Mesendoderm (in vitro differentiated cells): ENCODE measurements at regions not wholly inside any gene's neighbourhood (a gene's known extent, or its start where the extent isn't known, plus 50 kb on each side); places are given as distances from the start of the nearest gene placed in this dataset.

ENCODE experiments used
- DNase-seq: peaks from one replicate; pipeline ENCODE4 v3.0.0; 2013
- H2AK5ac ChIP-seq: 2 replicates; pipeline ENCODE4 v1.6.1; 2013; ENCODE audit warnings: low read length, inconsistent platforms
- H2BK120ac ChIP-seq: 2 replicates; pipeline ENCODE4 v1.6.1; 2013; ENCODE audit warnings: low read depth, mild to moderate bottlenecking, low read length, moderate library complexity, mixed read lengths
- H2BK15ac ChIP-seq: replicated peaks from 2 replicates; pipeline ENCODE4 v1.6.1; 2013; ENCODE audit warnings: low read depth, mild to moderate bottlenecking, moderate library complexity
- H2BK5ac ChIP-seq: 2 replicates; pipeline ENCODE4 v1.6.1; 2013; ENCODE audit warnings: low read length, inconsistent platforms
- H3K18ac ChIP-seq: 2 replicates; pipeline ENCODE4 v1.6.1; 2013; ENCODE audit warnings: mild to moderate bottlenecking, low read length, mixed read lengths
- H3K23ac ChIP-seq: one replicate; pipeline ENCODE4 v1.6.1; 2013; ENCODE audit warnings: low read length
- H3K27ac ChIP-seq: 2 replicates; pipeline ENCODE4 v1.5.1; 2013; ENCODE audit warnings: low read depth, mild to moderate bottlenecking, inconsistent platforms, low read length, moderate library complexity
- H3K27me3 ChIP-seq: 2 replicates; pipeline ENCODE4 v1.6.1; 2013; ENCODE audit warnings: low read length, control low read depth, mild to moderate bottlenecking, inconsistent platforms; ENCODE audit not compliant: insufficient read depth, poor library complexity
- H3K36me3 ChIP-seq: 2 replicates; pipeline ENCODE4 v1.6.1; 2013; ENCODE audit warnings: low read length, inconsistent platforms; ENCODE audit not compliant: control insufficient read depth, insufficient read depth
- H3K4ac ChIP-seq: one replicate; pipeline ENCODE4 v1.6.1; 2013; ENCODE audit warnings: low read depth, mild to moderate bottlenecking, low read length, moderate library complexity
- H3K4me1 ChIP-seq: 2 replicates; pipeline ENCODE4 v1.6.1; 2013; ENCODE audit warnings: low read depth, low read length, inconsistent platforms; ENCODE audit not compliant: control insufficient read depth
- H3K4me2 ChIP-seq: 2 replicates; pipeline ENCODE4 v1.6.1; 2013; ENCODE audit warnings: low read length
- H3K4me3 ChIP-seq: 2 replicates; pipeline ENCODE4 v1.5.1; 2013; ENCODE audit warnings: mild to moderate bottlenecking, low read length
- H3K56ac ChIP-seq: one replicate; pipeline ENCODE4 v1.6.1; 2013; ENCODE audit warnings: low read length
- H3K79me1 ChIP-seq: 2 replicates; pipeline ENCODE4 v1.6.1; 2013; ENCODE audit warnings: low read length, inconsistent platforms
- H3K79me2 ChIP-seq: 2 replicates; pipeline ENCODE4 v1.6.1; 2013; ENCODE audit warnings: mild to moderate bottlenecking, low read length; ENCODE audit not compliant: control insufficient read depth, insufficient read depth
- H3K9ac ChIP-seq: 2 replicates; pipeline ENCODE4 v1.6.1; 2013; ENCODE audit warnings: low read length, inconsistent platforms
- H4K5ac ChIP-seq: one replicate; pipeline ENCODE4 v1.6.1; 2013; ENCODE audit warnings: low read length
- H4K8ac ChIP-seq: one replicate; pipeline ENCODE4 v1.6.1; 2013; ENCODE audit warnings: low read depth, mild to moderate bottlenecking, control low read depth, low read length, moderate library complexity
- whole genome bisulfite sequencing: extraction: QIAGEN DNeasy Blood & Tissue Kit; methylation state at CpG from one replicate; pipeline ENCODE4 v1.1.7; 2013; ENCODE audit warnings: low lambda C conversion rate, missing lambda C conversion rate; ENCODE audit not compliant: insufficient coverage; ENCODE audit errors: extremely low coverage; 5-methylcytosine and 5-hydroxymethylcytosine counted together

DNA sequence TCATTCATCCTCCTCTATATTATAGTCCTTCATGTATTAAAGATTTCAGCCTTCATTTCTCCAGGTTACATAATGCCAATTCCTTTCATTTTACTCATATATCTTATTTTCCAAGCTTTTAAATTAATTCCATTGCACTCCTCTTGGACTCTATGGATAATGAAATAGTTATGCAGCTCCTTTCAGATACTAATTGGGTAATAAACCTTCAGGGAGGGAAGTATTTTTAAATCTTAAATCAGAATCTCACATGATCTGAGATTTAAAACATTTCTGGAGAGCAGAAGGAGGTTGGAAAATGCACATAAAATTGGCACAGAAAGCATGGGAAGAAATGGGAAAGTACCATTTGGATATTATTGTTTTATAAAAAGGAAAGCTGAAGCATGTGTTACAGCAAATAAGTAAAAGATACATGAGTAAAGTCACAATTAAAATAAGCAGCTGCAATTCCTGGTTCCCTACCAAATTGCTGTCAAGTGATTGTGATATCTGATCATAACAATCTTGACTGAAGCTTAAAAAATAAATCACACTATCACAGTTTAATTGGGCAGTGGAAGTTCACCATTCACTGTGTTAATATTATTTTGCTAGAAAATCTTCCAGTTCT, 257.9 kb upstream of the NREP start:
- no peak overlapping the region for H3K4me2 ChIP-seq
- H4K8ac ChIP-seq: no peak overlapping the region
- no peak overlapping the region for H2BK5ac ChIP-seq
- H4K5ac ChIP-seq: no peak overlapping the region
- H3K18ac ChIP-seq: no peak overlapping the region
- H3K4me1 ChIP-seq: no peaks in the 10 kb centered on the region
- no peak overlapping the region for H3K27ac ChIP-seq
- no peaks in the 10 kb centered on the region for H3K36me3 ChIP-seq
- no peak overlapping the region for H3K56ac ChIP-seq
- H3K4ac ChIP-seq: no peak overlapping the region
- no peak overlapping the region for H3K4me3 ChIP-seq
- no peak overlapping the region for H2BK120ac ChIP-seq
- H2BK15ac ChIP-seq: no peak overlapping the region
- H3K23ac ChIP-seq: no peak overlapping the region
- no peaks in the 10 kb centered on the region for H3K79me1 ChIP-seq
- H3K79me2 ChIP-seq: no peaks in the 10 kb centered on the region
- DNase-seq: no peak
- no peak overlapping the region for H3K9ac ChIP-seq
- H2AK5ac ChIP-seq: no peak overlapping the region
- no peaks in the 10 kb centered on the region for H3K27me3 ChIP-seq

DNA sequence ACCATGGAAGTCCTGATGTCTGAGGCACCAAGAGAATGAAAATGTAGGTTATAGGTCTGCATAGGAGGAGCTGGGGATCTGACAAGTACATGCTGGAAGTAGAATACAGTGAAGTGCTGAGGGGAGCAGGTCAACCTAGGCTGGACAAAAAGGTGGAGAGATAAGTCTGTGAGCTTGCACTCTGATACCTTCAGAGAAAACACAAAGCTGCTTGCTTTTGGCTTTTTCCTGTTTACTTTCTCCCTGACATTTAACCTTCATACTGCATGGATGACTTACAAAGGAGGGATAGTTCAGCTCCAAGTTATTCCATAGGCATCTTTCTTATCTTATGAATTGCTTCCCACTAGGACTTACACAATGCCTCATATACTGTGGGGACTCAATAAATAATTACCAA, 256.7 kb upstream of the NREP start:
- no peak for DNase-seq
- Histone ChIP-seq H3K27ac (no peak overlapping the region), H3K79me1 (no peaks in the 10 kb centered on the region), H3K79me2 (no peaks in the 10 kb centered on the region), H4K5ac (no peak overlapping the region), H2AK5ac (no peak overlapping the region), H3K4ac (no peak overlapping the region), H2BK120ac (no peak overlapping the region), H3K4me2 (no peak overlapping the region), H2BK15ac (no peak overlapping the region), H4K8ac (no peak overlapping the region), H3K56ac (no peak overlapping the region), H3K23ac (no peak overlapping the region), H3K4me3 (no peak overlapping the region), H3K36me3 (no peaks in the 10 kb centered on the region), H2BK5ac (no peak overlapping the region), H3K18ac (no peak overlapping the region), H3K9ac (no peak overlapping the region), H3K4me1 (no peaks in the 10 kb centered on the region), H3K27me3 (no peaks in the 10 kb centered on the region)

DNA sequence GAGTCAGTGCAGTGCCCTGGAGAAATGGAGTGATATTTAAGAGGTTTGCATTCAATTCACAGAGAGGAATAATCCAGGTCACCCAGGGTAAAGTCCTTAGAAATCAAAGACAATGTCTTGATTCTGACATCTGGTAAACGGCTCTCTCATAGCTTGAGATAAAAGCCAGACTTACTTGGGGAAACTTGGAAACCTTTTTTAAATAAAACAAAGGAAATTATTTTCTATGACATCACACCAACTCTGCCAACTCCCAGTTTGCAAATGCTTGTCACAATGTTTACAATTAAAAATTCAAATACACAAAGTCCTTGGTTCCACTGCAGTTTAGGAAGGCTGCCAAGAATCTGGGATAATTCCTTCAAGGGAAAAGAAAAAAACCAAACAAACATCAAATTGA, 255.1 kb upstream of the NREP start:
- H3K4me1 ChIP-seq: no peaks in the 10 kb centered on the region
- H2BK15ac ChIP-seq: no peak overlapping the region
- H3K9ac ChIP-seq: no peak overlapping the region
- H3K79me2 ChIP-seq: no peaks in the 10 kb centered on the region
- H3K36me3 ChIP-seq: no peaks in the 10 kb centered on the region
- no peaks in the 10 kb centered on the region for H3K79me1 ChIP-seq
- H3K4me3 ChIP-seq: no peak overlapping the region
- H2AK5ac ChIP-seq: no peak overlapping the region
- no peak overlapping the region for H2BK5ac ChIP-seq
- no peak overlapping the region for H3K56ac ChIP-seq
- no peak overlapping the region for H3K23ac ChIP-seq
- H3K4ac ChIP-seq: no peak overlapping the region
- DNase-seq: no peak
- no peak overlapping the region for H4K8ac ChIP-seq
- no peak overlapping the region for H2BK120ac ChIP-seq
- no peak overlapping the region for H4K5ac ChIP-seq
- H3K4me2 ChIP-seq: no peak overlapping the region
- no peaks in the 10 kb centered on the region for H3K27me3 ChIP-seq
- H3K27ac ChIP-seq: no peak overlapping the region
- H3K18ac ChIP-seq: no peak overlapping the region
- WGBS: no CpG with 5 or more reads among the region's 1 CpG

DNA sequence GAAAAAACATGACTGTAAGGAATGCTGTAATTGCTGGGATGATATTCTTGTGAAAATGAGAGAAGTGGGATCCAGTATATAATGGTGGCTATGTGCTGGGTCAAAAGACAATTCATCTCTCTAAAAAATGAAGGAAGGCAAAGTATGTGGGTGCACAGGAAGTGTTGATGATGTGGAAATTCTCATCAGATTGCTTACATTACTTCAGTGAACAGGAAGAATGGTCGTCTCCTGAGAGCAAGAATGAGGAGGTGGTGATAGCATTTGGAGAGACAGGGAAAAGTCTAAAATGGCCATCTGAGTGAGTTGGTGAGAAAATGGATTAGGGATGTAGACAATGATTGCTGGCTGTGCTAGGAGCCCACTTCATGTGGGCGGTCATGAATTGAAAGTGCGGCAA, 253.5 kb upstream of the NREP start:
- no peak for DNase-seq
- no CpG with 5 or more reads among the region's 3 CpGs for WGBS
- no peak overlapping the region for H3K4me3 ChIP-seq
- no peak overlapping the region for H3K4me2 ChIP-seq
- no peaks in the 10 kb centered on the region for H3K79me2 ChIP-seq
- no peaks in the 10 kb centered on the region for H3K27me3 ChIP-seq
- H4K8ac ChIP-seq: no peak overlapping the region
- no peak overlapping the region for H2AK5ac ChIP-seq
- H2BK5ac ChIP-seq: no peak overlapping the region
- H3K18ac ChIP-seq: no peak overlapping the region
- no peak overlapping the region for H4K5ac ChIP-seq
- no peaks in the 10 kb centered on the region for H3K79me1 ChIP-seq
- no peak overlapping the region for H3K4ac ChIP-seq
- H3K9ac ChIP-seq: no peak overlapping the region
- no peaks in the 10 kb centered on the region for H3K4me1 ChIP-seq
- H3K36me3 ChIP-seq: no peaks in the 10 kb centered on the region
- no peak overlapping the region for H3K56ac ChIP-seq
- no peak overlapping the region for H3K27ac ChIP-seq
- H2BK15ac ChIP-seq: no peak overlapping the region
- H3K23ac ChIP-seq: no peak overlapping the region
- no peak overlapping the region for H2BK120ac ChIP-seq

DNA sequence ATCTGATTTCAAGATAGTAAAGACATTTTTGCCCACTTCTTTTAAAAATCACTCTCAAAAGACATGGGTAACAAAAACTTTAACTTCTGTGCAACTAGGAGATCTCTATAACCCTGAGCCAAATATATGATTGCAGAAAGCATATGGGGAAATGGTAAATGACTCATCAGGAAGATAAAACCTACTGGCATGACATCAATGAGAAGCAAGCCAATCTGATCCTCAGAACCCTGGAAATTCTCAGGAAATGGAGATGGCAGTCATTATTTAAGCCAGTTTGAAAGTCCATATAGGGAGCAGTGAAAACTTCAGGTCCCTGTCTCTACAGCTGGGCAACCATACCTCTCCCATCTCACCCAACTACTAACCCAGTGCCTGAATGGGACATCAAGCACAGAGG, 249.7 kb upstream of the NREP start:
- Histone ChIP-seq H3K27ac (no peak overlapping the region), H3K4me3 (no peak overlapping the region), H3K79me1 (no peaks in the 10 kb centered on the region), H3K79me2 (no peaks in the 10 kb centered on the region), H3K4me1 (no peaks in the 10 kb centered on the region), H2BK15ac (no peak overlapping the region), H3K36me3 (no peaks in the 10 kb centered on the region), H3K4me2 (no peak overlapping the region), H3K9ac (no peak overlapping the region), H3K27me3 (no peaks in the 10 kb centered on the region), H2AK5ac (no peak overlapping the region), H3K4ac (no peak overlapping the region), H2BK5ac (no peak overlapping the region), H3K56ac (no peak overlapping the region), H2BK120ac (no peak overlapping the region), H4K8ac (no peak overlapping the region), H3K23ac (no peak overlapping the region), H3K18ac (no peak overlapping the region), H4K5ac (no peak overlapping the region)
- no peak for DNase-seq

DNA sequence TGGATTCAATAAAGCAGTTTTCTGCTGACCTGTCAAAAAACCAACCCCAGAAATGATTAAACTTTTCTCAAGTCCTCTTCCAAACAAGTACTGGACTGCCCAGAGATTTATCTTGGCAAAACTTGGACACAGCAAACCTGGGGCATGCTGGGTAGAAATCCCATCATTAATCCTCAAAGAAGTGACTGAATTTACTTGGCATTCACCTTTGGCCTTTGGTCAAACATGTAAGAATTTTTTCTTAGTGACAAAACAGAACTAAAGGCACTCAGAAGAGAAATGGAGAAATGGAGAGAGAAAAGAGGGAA, 248.6 kb upstream of the NREP start:
- no peaks in the 10 kb centered on the region for H3K79me2 ChIP-seq
- H2AK5ac ChIP-seq: no peak overlapping the region
- no peak overlapping the region for H4K5ac ChIP-seq
- no peaks in the 10 kb centered on the region for H3K79me1 ChIP-seq
- H3K4ac ChIP-seq: no peak overlapping the region
- no peak overlapping the region for H3K18ac ChIP-seq
- no peak overlapping the region for H2BK5ac ChIP-seq
- no peaks in the 10 kb centered on the region for H3K4me1 ChIP-seq
- no peak overlapping the region for H2BK15ac ChIP-seq
- no peak overlapping the region for H3K56ac ChIP-seq
- H3K23ac ChIP-seq: no peak overlapping the region
- H3K4me2 ChIP-seq: no peak overlapping the region
- H3K36me3 ChIP-seq: no peaks in the 10 kb centered on the region
- no peaks in the 10 kb centered on the region for H3K27me3 ChIP-seq
- DNase-seq: no peak
- H2BK120ac ChIP-seq: no peak overlapping the region
- H4K8ac ChIP-seq: no peak overlapping the region
- H3K27ac ChIP-seq: no peak overlapping the region
- no peak overlapping the region for H3K9ac ChIP-seq
- no peak overlapping the region for H3K4me3 ChIP-seq
